RWPE1 (cell line): ENCODE measurements at regions not wholly inside any gene's neighbourhood (a gene's known extent, or its start where the extent isn't known, plus 50 kb on each side); places are given as distances from the start of the nearest gene placed in this dataset.
"Not testable (repeated sequence)": the region's sequence is repeated elsewhere in the genome, so short reads cannot be mapped to it uniquely, and the experiment has no call there.

Experiments used
- CTCF ChIA-PET: fragments of 350-600 bp; sonication (Branson Sonifier 250); formaldehyde crosslinking; extraction: SDS; loops from one replicate; lab custom pipeline; 2021; lab: Yijun Ruan, JAX
- POLR2A ChIA-PET: fragments of 400-600 bp; formaldehyde crosslinking; extraction: SDS; loops from one replicate; lab custom pipeline; 2020; ENCODE audit warnings: antibody characterized with exemption; ENCODE audit not compliant: low non-redundant PET; lab: Yijun Ruan, JAX
- DNase-seq: peaks from one replicate; pipeline ENCODE4 v3.0.0; 2012; ENCODE audit warnings: low spot score
- H3K27ac ChIP-seq: fragments of 450-650 bp; 2 replicates; pipeline ENCODE4 v1.5.1; 2017
- CTCF ChIP-seq: fragments of 450-650 bp; conservative IDR thresholded peaks from 2 replicates; pipeline ENCODE4 v1.5.1; 2017; ENCODE audit warnings: low read depth, mild to moderate bottlenecking

- POLR2A ChIA-PET, result no interaction called here
- DNase-seq, result no peak
- CTCF ChIA-PET, result no interaction called here
- TF ChIP-seq CTCF, result no peak
- H3K27ac ChIP-seq, result no peak overlapping the region
Measured at GRCh38 chr11:123351375-123351774, 78.7 kb upstream of the GRAMD1B start.

- no peak overlapping the region for H3K27ac ChIP-seq
- ChIA-PET POLR2A (no interaction called here), CTCF (no interaction called here)
- no peak for TF ChIP-seq CTCF
- DNase-seq, result no peak
Measured at GRCh38 chr11:123349382-123349781, 80.7 kb upstream of the GRAMD1B start.

GRCh38 chr11:123344790-123345357, 85.2 kb upstream of the GRAMD1B start:
- DNase-seq, result no peak
- no peak for TF ChIP-seq CTCF
- CTCF ChIA-PET, result no interaction called here
- H3K27ac ChIP-seq, result no peak overlapping the region
- POLR2A ChIA-PET, result no interaction called here

- POLR2A ChIA-PET, result interaction anchor here (0.6 kb wide), 1 partner anchor 44 kb away, joined by 6 read pairs; no protein-coding TSS in a partner anchor
- not testable (repeated sequence) for H3K27ac ChIP-seq, DNase-seq
- CTCF ChIA-PET, result interaction anchor here (0.6 kb wide), 1 partner anchor 1050 kb away, joined by 4 read pairs; no protein-coding TSS in a partner anchor
Measured at GRCh38 chr11:123344188-123344587, 85.9 kb upstream of the GRAMD1B start.

GRCh38 chr11:123338997-123339752, 90.9 kb upstream of the GRAMD1B start:
- DNase-seq, result no peak
- CTCF ChIA-PET, result interaction anchor here (0.7 kb wide), 1 partner anchor 172 kb away, joined by 3 read pairs; no protein-coding TSS in a partner anchor
- H3K27ac ChIP-seq, result no peak overlapping the region
- POLR2A ChIA-PET, result no interaction called here
- TF ChIP-seq CTCF, result no peak

- CTCF ChIA-PET, result interaction anchor here (0.6 to 0.7 kb wide), 2 partner anchors 36 to 172 kb away, joined by 3 to 5 read pairs; no protein-coding TSS in a partner anchor
- no peak for TF ChIP-seq CTCF
- POLR2A ChIA-PET, result no interaction called here
- no peak overlapping the region for H3K27ac ChIP-seq
- no peak for DNase-seq
Measured at GRCh38 chr11:123338266-123338800, 91.7 kb upstream of the GRAMD1B start.
